GM19240 (cell line): ENCODE measurements at regions not wholly inside any gene's neighbourhood (a gene's known extent, or its start where the extent isn't known, plus 50 kb on each side); places are given as distances from the start of the nearest gene placed in this dataset.
"Not testable (repeated sequence)": the region's sequence is repeated elsewhere in the genome, so short reads cannot be mapped to it uniquely, and the experiment has no call there.

Experiments used
- DNase-seq: peaks from one replicate; pipeline ENCODE4 v3.0.0; 2011; ENCODE audit warnings: low spot score; ENCODE audit not compliant: insufficient read length

GRCh38 chr5:174427304-174427703 lies 297.1 kb upstream of the MSX2 start:
- DNase-seq = no peak

GRCh38 chr5:174428895-174429294 lies 295.5 kb upstream of the MSX2 start:
- no peak for DNase-seq

GRCh38 chr5:174430940-174431339 lies 293.4 kb upstream of the MSX2 start:
- DNase-seq = no peak

GRCh38 chr5:174431504-174431903 lies 292.9 kb upstream of the MSX2 start:
- DNase-seq = no peak

- no peak for DNase-seq
Observed at GRCh38 chr5:174433098-174433497, 291.3 kb upstream of the MSX2 start.

- no peak for DNase-seq
Observed at GRCh38 chr5:174436750-174437149, 287.6 kb upstream of the MSX2 start.

- DNase-seq = no peak
Observed at GRCh38 chr5:174444479-174445188, 279.7 kb upstream of the MSX2 start.

GRCh38 chr5:174446446-174446845 lies 277.9 kb upstream of the MSX2 start:
- no peak for DNase-seq

- DNase-seq = no peak
Observed at GRCh38 chr5:174446988-174447387, 277.4 kb upstream of the MSX2 start.

GRCh38 chr5:174448041-174448440 lies 276.3 kb upstream of the MSX2 start:
- no peak for DNase-seq

GRCh38 chr5:174448662-174449061 lies 275.7 kb upstream of the MSX2 start:
- DNase-seq = no peak

GRCh38 chr5:174453690-174454089 lies 270.7 kb upstream of the MSX2 start:
- no peak for DNase-seq

- DNase-seq = no peak
Observed at GRCh38 chr5:174454464-174454863, 269.9 kb upstream of the MSX2 start.

- DNase-seq = no peak
Observed at GRCh38 chr5:174454890-174455289, 269.5 kb upstream of the MSX2 start.

GRCh38 chr5:174455301-174455700 lies 269.1 kb upstream of the MSX2 start:
- no peak for DNase-seq

- no peak for DNase-seq
Observed at GRCh38 chr5:174457141-174457678, 267.2 kb upstream of the MSX2 start.

- DNase-seq = no peak
Observed at GRCh38 chr5:174459071-174459702, 265.2 kb upstream of the MSX2 start.

- no peak for DNase-seq
Observed at GRCh38 chr5:174459832-174460448, 264.4 kb upstream of the MSX2 start.

- no peak for DNase-seq
Observed at GRCh38 chr5:174462129-174462528, 262.3 kb upstream of the MSX2 start.

GRCh38 chr5:174464504-174465165 lies 259.7 kb upstream of the MSX2 start:
- no peak for DNase-seq

- DNase-seq = not testable (repeated sequence)
Observed at GRCh38 chr5:174471528-174471927, 252.9 kb upstream of the MSX2 start.

GRCh38 chr5:174472956-174473355 lies 251.4 kb upstream of the MSX2 start:
- DNase-seq = no peak
